Astrocyte (in vitro differentiated cells and primary cell): ENCODE measurements at regions not wholly inside any gene's neighbourhood (a gene's known extent, or its start where the extent isn't known, plus 50 kb on each side); places are given as distances from the start of the nearest gene placed in this dataset.

Experiments
- CTCF ChIP-seq: IDR thresholded peaks from 2 replicates; pipeline ENCODE4 v1.5.1; 2011; ENCODE audit warnings: low read depth, mild to moderate bottlenecking, inconsistent platforms, low read length, moderate library complexity; ENCODE audit not compliant: insufficient read depth
- EZH2 ChIP-seq: IDR thresholded peaks from 2 replicates; pipeline ENCODE4 v1.6.1; 2012; ENCODE audit warnings: mild to moderate bottlenecking, low read length, inconsistent platforms; ENCODE audit not compliant: insufficient read depth

GRCh38 chrX:6292599-6292998, 63.9 kb upstream of the NLGN4X start:
- TF ChIP-seq CTCF (no peak), EZH2 (no peak)
